Immature natural killer cell (primary cell): ENCODE measurements at regions not wholly inside any gene's neighbourhood (a gene's known extent, or its start where the extent isn't known, plus 50 kb on each side); places are given as distances from the start of the nearest gene placed in this dataset.
A peak's percentile ranks its signal among the peaks of the same experiment; 100 is the strongest.

Experiments
- DNase-seq, 3 donors: peaks; one replicate each; pipeline ENCODE4 v3.0.0; 2022; ENCODE audit warnings: mixed read lengths in 1 of 3
- H3K27ac Mint-ChIP-seq, 6 donors: one replicate each; pipeline ENCODE4 v1.8.0; 2020; ENCODE audit warnings: mixed read lengths in 6 of 6, mild to moderate bottlenecking in 5 of 6, inconsistent platforms in 4 of 6, moderate library complexity in 3 of 6
- H3K27me3 Mint-ChIP-seq, 3 donors: one replicate each; pipeline ENCODE4 v1.8.0; 2020 to 2021; ENCODE audit warnings: low read depth in 3 of 3, mild to moderate bottlenecking in 3 of 3, mixed read lengths in 3 of 3, moderate library complexity in 3 of 3, inconsistent platforms in 1 of 3
- H3K36me3 Mint-ChIP-seq, 3 donors: one replicate each; pipeline ENCODE4 v1.8.0; 2020; ENCODE audit warnings: mixed read lengths in 3 of 3, inconsistent platforms in 2 of 3, mild to moderate bottlenecking in 2 of 3
- H3K4me1 Mint-ChIP-seq, 2 donors: one replicate each; pipeline ENCODE4 v1.8.0; 2020; ENCODE audit warnings: inconsistent platforms in 2 of 2, mild to moderate bottlenecking in 2 of 2, mixed read lengths in 2 of 2, moderate library complexity in 1 of 2
- H3K4me3 Mint-ChIP-seq, 5 donors: one replicate each; pipeline ENCODE4 v1.8.0; 2020; ENCODE audit warnings: mild to moderate bottlenecking in 5 of 5, mixed read lengths in 5 of 5, inconsistent platforms in 3 of 5, moderate library complexity in 3 of 5
- H3K9me3 Mint-ChIP-seq, 6 donors: one replicate each; pipeline ENCODE4 v1.8.0; 2020; ENCODE audit warnings: mild to moderate bottlenecking in 6 of 6, mixed read lengths in 6 of 6, inconsistent platforms in 4 of 6, moderate library complexity in 3 of 6

- Mint-ChIP-seq H3K36me3 (no peaks in the 10 kb centered on the region), H3K9me3 (no peaks in the 10 kb centered on the region), H3K27ac (no peak overlapping the region), H3K4me3 (no peak overlapping the region), H3K4me1 (no peaks in the 10 kb centered on the region), H3K27me3 (peaks cover 0 to 6% (median 0%) of the 10 kb centered on the region in 3 donors)
- DNase-seq = no peak
Measured at GRCh38 chr6:53974941-53975340, 136.3 kb upstream of the MLIP start.

- no peaks in the 10 kb centered on the region for H3K36me3 Mint-ChIP-seq
- H3K4me1 Mint-ChIP-seq = no peaks in the 10 kb centered on the region
- peaks cover 0 to 4% (median 0%) of the 10 kb centered on the region in 3 donors for H3K27me3 Mint-ChIP-seq
- no peak overlapping the region for H3K27ac Mint-ChIP-seq
- DNase-seq = no peak
- H3K9me3 Mint-ChIP-seq = no peaks in the 10 kb centered on the region
- no peak overlapping the region for H3K4me3 Mint-ChIP-seq
Measured at GRCh38 chr6:53975941-53976615, 135.2 kb upstream of the MLIP start.

- Mint-ChIP-seq H3K36me3 (no peaks in the 10 kb centered on the region), H3K27me3 (peaks cover 0 to 4% (median 0%) of the 10 kb centered on the region in 3 donors), H3K9me3 (no peaks in the 10 kb centered on the region), H3K4me3 (no peak overlapping the region), H3K4me1 (no peaks in the 10 kb centered on the region), H3K27ac (no peak overlapping the region)
- DNase-seq = no peak
Measured at GRCh38 chr6:53977551-53977950, 133.7 kb upstream of the MLIP start.

GRCh38 chr6:53979468-53980067, 131.7 kb upstream of the MLIP start:
- Mint-ChIP-seq H3K36me3 (no peaks in the 10 kb centered on the region), H3K4me1 (no peaks in the 10 kb centered on the region), H3K4me3 (no peak overlapping the region), H3K9me3 (no peaks in the 10 kb centered on the region), H3K27me3 (peaks cover 2% of the 10 kb centered on the region in 3 donors), H3K27ac (no peak overlapping the region)
- DNase-seq = peak in 1 of 3 donors; percentile 3

- Mint-ChIP-seq H3K27ac (no peak overlapping the region), H3K9me3 (no peaks in the 10 kb centered on the region), H3K4me1 (no peaks in the 10 kb centered on the region), H3K27me3 (peaks cover 2 to 6% (median 2%) of the 10 kb centered on the region in 3 donors), H3K36me3 (no peaks in the 10 kb centered on the region), H3K4me3 (no peak overlapping the region)
- no peak for DNase-seq
Measured at GRCh38 chr6:53982366-53983050, 128.7 kb upstream of the MLIP start.

- DNase-seq = no peak
- Mint-ChIP-seq H3K4me3 (no peak overlapping the region), H3K4me1 (no peaks in the 10 kb centered on the region), H3K27ac (no peak overlapping the region), H3K27me3 (peaks cover 2 to 6% (median 4%) of the 10 kb centered on the region in 3 donors), H3K36me3 (no peaks in the 10 kb centered on the region), H3K9me3 (no peaks in the 10 kb centered on the region)
Measured at GRCh38 chr6:53983301-53983700, 127.9 kb upstream of the MLIP start.

- no peak for DNase-seq
- H3K9me3 Mint-ChIP-seq = no peaks in the 10 kb centered on the region
- no peak overlapping the region for H3K27ac Mint-ChIP-seq
- no peaks in the 10 kb centered on the region for H3K4me1 Mint-ChIP-seq
- no peak overlapping the region for H3K4me3 Mint-ChIP-seq
- no peaks in the 10 kb centered on the region for H3K36me3 Mint-ChIP-seq
- H3K27me3 Mint-ChIP-seq = peaks cover 2 to 6% (median 4%) of the 10 kb centered on the region in 3 donors
Measured at GRCh38 chr6:53984163-53984562, 127.1 kb upstream of the MLIP start.

GRCh38 chr6:53984581-53984980, 126.7 kb upstream of the MLIP start:
- Mint-ChIP-seq H3K27me3 (peaks cover 2 to 6% (median 4%) of the 10 kb centered on the region in 3 donors), H3K4me3 (no peak overlapping the region), H3K4me1 (no peaks in the 10 kb centered on the region), H3K9me3 (no peaks in the 10 kb centered on the region), H3K36me3 (no peaks in the 10 kb centered on the region), H3K27ac (no peak overlapping the region)
- no peak for DNase-seq

GRCh38 chr6:53985366-53985765, 125.9 kb upstream of the MLIP start:
- H3K27me3 Mint-ChIP-seq = peaks cover 2 to 6% (median 4%) of the 10 kb centered on the region in 3 donors
- no peaks in the 10 kb centered on the region for H3K36me3 Mint-ChIP-seq
- no peak overlapping the region for H3K4me3 Mint-ChIP-seq

GRCh38 chr6:53986165-53986720, 125.0 kb upstream of the MLIP start:
- Mint-ChIP-seq H3K4me3 (no peak overlapping the region), H3K36me3 (no peaks in the 10 kb centered on the region), H3K4me1 (no peaks in the 10 kb centered on the region), H3K27ac (no peak overlapping the region), H3K27me3 (peaks cover 2 to 6% (median 4%) of the 10 kb centered on the region in 3 donors), H3K9me3 (no peaks in the 10 kb centered on the region)
- no peak for DNase-seq

More at GRCh38 chr6:53985366-53985765, 125.9 kb upstream of the MLIP start:
- no peak for DNase-seq
- no peaks in the 10 kb centered on the region for H3K4me1 Mint-ChIP-seq
- H3K27ac Mint-ChIP-seq = no peak overlapping the region
- no peaks in the 10 kb centered on the region for H3K9me3 Mint-ChIP-seq

- no peak for DNase-seq
- H3K27ac Mint-ChIP-seq = no peak overlapping the region
- no peaks in the 10 kb centered on the region for H3K36me3 Mint-ChIP-seq
- peaks cover 2 to 8% (median 4%) of the 10 kb centered on the region in 3 donors for H3K27me3 Mint-ChIP-seq
- no peaks in the 10 kb centered on the region for H3K9me3 Mint-ChIP-seq
- no peak overlapping the region for H3K4me3 Mint-ChIP-seq
- no peaks in the 10 kb centered on the region for H3K4me1 Mint-ChIP-seq
Measured at GRCh38 chr6:53986721-53987521, 124.3 kb upstream of the MLIP start.

- no peak overlapping the region for H3K27ac Mint-ChIP-seq
- DNase-seq = no peak
- H3K9me3 Mint-ChIP-seq = no peaks in the 10 kb centered on the region
- peaks cover 2 to 8% (median 6%) of the 10 kb centered on the region in 3 donors for H3K27me3 Mint-ChIP-seq
- no peaks in the 10 kb centered on the region for H3K4me1 Mint-ChIP-seq
- H3K36me3 Mint-ChIP-seq = no peaks in the 10 kb centered on the region
- H3K4me3 Mint-ChIP-seq = no peak overlapping the region
Measured at GRCh38 chr6:53987522-53987888, 123.7 kb upstream of the MLIP start.

GRCh38 chr6:53989504-53989903, 121.7 kb upstream of the MLIP start:
- H3K27me3 Mint-ChIP-seq = peaks cover 0 to 6% (median 4%) of the 10 kb centered on the region in 3 donors
- no peak for DNase-seq

More at GRCh38 chr6:53989504-53989903, 121.7 kb upstream of the MLIP start:
- Mint-ChIP-seq H3K4me1 (no peaks in the 10 kb centered on the region), H3K27ac (no peak overlapping the region), H3K9me3 (no peaks in the 10 kb centered on the region), H3K4me3 (no peak overlapping the region), H3K36me3 (no peaks in the 10 kb centered on the region)
